GM19395 (cell line): ENCODE measurements at regions not wholly inside any gene's neighbourhood (a gene's known extent, or its start where the extent isn't known, plus 50 kb on each side); places are given as distances from the start of the nearest gene placed in this dataset.

Source experiments
- ATAC-seq: cut with Tn5 transposase; IDR thresholded peaks from one replicate; pipeline ENCODE4 v1.9.1; 2021; ENCODE audit warnings: mild to moderate bottlenecking, moderate library complexity; ENCODE audit not compliant: unreplicated experiment

GRCh38 chr1:229190057-229190575 lies 80.8 kb upstream of the RAB4A start:
- no peak for ATAC-seq

- ATAC-seq = no peak
These were observed 79.7 kb upstream of the RAB4A start for GRCh38 chr1:229191066-229191674.

- ATAC-seq = no peak
These were observed 78.9 kb upstream of the RAB4A start for GRCh38 chr1:229192031-229192430.

- no peak for ATAC-seq
These were observed 78.1 kb upstream of the RAB4A start for GRCh38 chr1:229192853-229193252.

- ATAC-seq = no peak
These were observed 76.8 kb upstream of the RAB4A start for GRCh38 chr1:229194096-229194495.

- no peak for ATAC-seq
These were observed 75.7 kb upstream of the RAB4A start for GRCh38 chr1:229195246-229195645.

GRCh38 chr1:229196404-229197264 lies 74.3 kb upstream of the RAB4A start:
- ATAC-seq = no peak

- ATAC-seq = no peak
These were observed 73.7 kb upstream of the RAB4A start for GRCh38 chr1:229197265-229197585.

GRCh38 chr1:229199261-229200243 lies 71.4 kb upstream of the RAB4A start:
- peak; percentile 86 for ATAC-seq

GRCh38 chr1:229203030-229203751 lies 67.7 kb upstream of the RAB4A start:
- ATAC-seq = no peak

- ATAC-seq = no peak
These were observed 66.8 kb upstream of the RAB4A start for GRCh38 chr1:229203991-229204632.

GRCh38 chr1:229204921-229205777 lies 65.8 kb upstream of the RAB4A start:
- ATAC-seq = no peak

- no peak for ATAC-seq
These were observed 65.1 kb upstream of the RAB4A start for GRCh38 chr1:229205854-229206253.

- ATAC-seq = no peak
These were observed 63.0 kb upstream of the RAB4A start for GRCh38 chr1:229207916-229208315.

GRCh38 chr1:229208481-229208880 lies 62.4 kb upstream of the RAB4A start:
- ATAC-seq = no peak

GRCh38 chr1:229209386-229209785 lies 61.5 kb upstream of the RAB4A start:
- ATAC-seq = no peak

GRCh38 chr1:229209816-229210215 lies 61.1 kb upstream of the RAB4A start:
- ATAC-seq = no peak

- ATAC-seq = no peak
These were observed 60.1 kb upstream of the RAB4A start for GRCh38 chr1:229210844-229211243.

- ATAC-seq = no peak
These were observed 57.1 kb upstream of the RAB4A start for GRCh38 chr1:229213797-229214196.
